GM18907 (cell line): ENCODE measurements at regions not wholly inside any gene's neighbourhood (a gene's known extent, or its start where the extent isn't known, plus 50 kb on each side); places are given as distances from the start of the nearest gene placed in this dataset.
"Not testable (repeated sequence)": the region's sequence is repeated elsewhere in the genome, so short reads cannot be mapped to it uniquely, and the experiment has no call there.

ENCODE experiments used
- ATAC-seq: cut with Tn5 transposase; IDR thresholded peaks from one replicate; pipeline ENCODE4 v1.9.1; 2021; ENCODE audit warnings: mild to moderate bottlenecking, moderate library complexity; ENCODE audit not compliant: unreplicated experiment

- no peak for ATAC-seq
Observed at GRCh38 chr1:60950224-60951063, 131.9 kb upstream of the NFIA start.

- no peak for ATAC-seq
Observed at GRCh38 chr1:60949826-60950197, 132.5 kb upstream of the NFIA start.

- ATAC-seq = no peak
Observed at GRCh38 chr1:60949154-60949825, 133.1 kb upstream of the NFIA start.

- ATAC-seq = no peak
Observed at GRCh38 chr1:60948486-60948885, 133.9 kb upstream of the NFIA start.

- no peak for ATAC-seq
Observed at GRCh38 chr1:60947367-60947766, 135.0 kb upstream of the NFIA start.

GRCh38 chr1:60942896-60943638 lies 139.3 kb upstream of the NFIA start:
- ATAC-seq = peak; percentile 66

GRCh38 chr1:60942291-60942690 lies 140.1 kb upstream of the NFIA start:
- ATAC-seq = no peak

- ATAC-seq = not testable (repeated sequence)
Observed at GRCh38 chr1:60940685-60941084, 141.7 kb upstream of the NFIA start.

- ATAC-seq = no peak
Observed at GRCh38 chr1:60937720-60938119, 144.6 kb upstream of the NFIA start.

- ATAC-seq = no peak
Observed at GRCh38 chr1:60936591-60937342, 145.6 kb upstream of the NFIA start.

GRCh38 chr1:60936163-60936562 lies 146.2 kb upstream of the NFIA start:
- ATAC-seq = no peak

GRCh38 chr1:60935599-60936110 lies 146.7 kb upstream of the NFIA start:
- no peak for ATAC-seq

- no peak for ATAC-seq
Observed at GRCh38 chr1:60930130-60930529, 152.2 kb upstream of the NFIA start.

GRCh38 chr1:60924964-60925798 lies 157.2 kb upstream of the NFIA start:
- ATAC-seq = no peak

GRCh38 chr1:60924165-60924564 lies 158.2 kb upstream of the NFIA start:
- no peak for ATAC-seq

- no peak for ATAC-seq
Observed at GRCh38 chr1:60923389-60924087, 158.8 kb upstream of the NFIA start.

GRCh38 chr1:60922304-60922703 lies 160.1 kb upstream of the NFIA start:
- ATAC-seq = no peak

- ATAC-seq = no peak
Observed at GRCh38 chr1:60921175-60921574, 161.2 kb upstream of the NFIA start.

GRCh38 chr1:60920561-60920960 lies 161.8 kb upstream of the NFIA start:
- no peak for ATAC-seq
